PC-3 (cell line): ENCODE measurements at regions not wholly inside any gene's neighbourhood (a gene's known extent, or its start where the extent isn't known, plus 50 kb on each side); places are given as distances from the start of the nearest gene placed in this dataset.

Experiments
- EZH2 ChIP-seq: fragments of 300-600 bp; sonication (generic); IDR thresholded peaks from one replicate; pipeline ENCODE4 v1.6.1; 2017; ENCODE audit warnings: antibody characterized with exemption, mild to moderate bottlenecking, low read length; ENCODE audit not compliant: unreplicated experiment
- EZH2phosphoT487 ChIP-seq: fragments of 300-600 bp; sonication (generic); IDR thresholded peaks from 2 replicates; pipeline ENCODE4 v1.6.1; 2018; ENCODE audit warnings: mild to moderate bottlenecking, antibody characterized with exemption, low read length, borderline replicate concordance
- TF ChIP-seq, protein P1 (sequence below): fragments of 300-600 bp; sonication (generic); conservative IDR thresholded peaks from 2 replicates; pipeline ENCODE4 v1.5.1; 2017; ENCODE audit warnings: antibody characterized with exemption, low read depth, mild to moderate bottlenecking, low read length

DNA sequence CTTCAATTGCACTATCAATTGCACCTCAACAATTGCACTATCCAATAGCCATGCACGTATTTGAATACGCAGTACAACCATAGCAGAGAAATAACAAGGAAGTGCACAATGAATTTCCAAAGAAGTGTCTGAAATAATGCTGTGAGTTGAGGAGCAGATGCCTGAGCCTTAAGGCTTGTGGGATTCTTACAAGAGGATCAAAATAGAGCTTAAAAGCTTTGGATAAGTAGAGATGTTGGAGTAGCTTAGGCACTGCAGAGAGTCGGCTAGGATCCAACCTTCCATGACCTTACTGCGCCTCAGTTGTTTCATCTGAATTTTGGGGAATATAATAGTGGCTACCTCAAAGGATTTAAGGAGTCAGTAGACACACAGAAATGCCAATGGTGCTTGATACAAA lies 196.1 kb upstream of the FLRT2 start:
- TF ChIP-seq, protein P1, sequence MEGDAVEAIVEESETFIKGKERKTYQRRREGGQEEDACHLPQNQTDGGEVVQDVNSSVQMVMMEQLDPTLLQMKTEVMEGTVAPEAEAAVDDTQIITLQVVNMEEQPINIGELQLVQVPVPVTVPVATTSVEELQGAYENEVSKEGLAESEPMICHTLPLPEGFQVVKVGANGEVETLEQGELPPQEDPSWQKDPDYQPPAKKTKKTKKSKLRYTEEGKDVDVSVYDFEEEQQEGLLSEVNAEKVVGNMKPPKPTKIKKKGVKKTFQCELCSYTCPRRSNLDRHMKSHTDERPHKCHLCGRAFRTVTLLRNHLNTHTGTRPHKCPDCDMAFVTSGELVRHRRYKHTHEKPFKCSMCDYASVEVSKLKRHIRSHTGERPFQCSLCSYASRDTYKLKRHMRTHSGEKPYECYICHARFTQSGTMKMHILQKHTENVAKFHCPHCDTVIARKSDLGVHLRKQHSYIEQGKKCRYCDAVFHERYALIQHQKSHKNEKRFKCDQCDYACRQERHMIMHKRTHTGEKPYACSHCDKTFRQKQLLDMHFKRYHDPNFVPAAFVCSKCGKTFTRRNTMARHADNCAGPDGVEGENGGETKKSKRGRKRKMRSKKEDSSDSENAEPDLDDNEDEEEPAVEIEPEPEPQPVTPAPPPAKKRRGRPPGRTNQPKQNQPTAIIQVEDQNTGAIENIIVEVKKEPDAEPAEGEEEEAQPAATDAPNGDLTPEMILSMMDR = no peak
- no peak for TF ChIP-seq EZH2phosphoT487
- no peak for TF ChIP-seq EZH2
